CD4-positive, alpha-beta memory T cell (primary cell): ENCODE measurements at regions not wholly inside any gene's neighbourhood (a gene's known extent, or its start where the extent isn't known, plus 50 kb on each side); places are given as distances from the start of the nearest gene placed in this dataset.

Source experiments
- CTCF ChIA-PET: fragments of 350-600 bp; sonication (Branson Sonifier 250); formaldehyde crosslinking; loops from one replicate; lab custom pipeline; 2021; ENCODE audit warnings: inconsistent platforms; ENCODE audit not compliant: partially characterized antibody; lab: Charles Lee
- POLR2A ChIA-PET: fragments of 350-600 bp; sonication (Branson Sonifier 250); formaldehyde crosslinking; loops from one replicate; lab custom pipeline; 2021; ENCODE audit not compliant: partially characterized antibody; lab: Charles Lee
- DNase-seq, 5 donors: peaks; one replicate each; pipeline versions ENCODE4 v3.0.0 to v3.0.0-alpha.2; 2020 to 2022; ENCODE audit warnings: mixed read lengths in 1 of 5
- H3K27ac ChIP-seq: one replicate; pipeline ENCODE4 v1.7.0; 2013; ENCODE audit warnings: low read depth, low read length
- H3K27me3 ChIP-seq: 2 replicates; pipeline ENCODE4 v1.7.0; 2013; ENCODE audit warnings: mild to moderate bottlenecking, low read length, moderate library complexity; ENCODE audit not compliant: insufficient read depth
- H3K36me3 ChIP-seq: 2 replicates; pipeline ENCODE4 v1.7.0; 2013; ENCODE audit warnings: mild to moderate bottlenecking, low read length, moderate library complexity; ENCODE audit not compliant: insufficient read depth
- H3K4me1 ChIP-seq: 2 replicates; pipeline ENCODE4 v1.7.0; 2013; ENCODE audit warnings: mild to moderate bottlenecking, low read length, moderate library complexity; ENCODE audit not compliant: insufficient read depth
- H3K4me3 ChIP-seq, 2 donors: one replicate each; pipeline ENCODE4 v1.7.0; 2013; ENCODE audit warnings: low read length in 2 of 2, mild to moderate bottlenecking in 1 of 2
- H3K9me3 ChIP-seq, 2 donors: one replicate each; pipeline ENCODE4 v1.7.0; 2013; ENCODE audit warnings: low read length in 2 of 2, control low read depth in 1 of 2; ENCODE audit not compliant: control insufficient read depth in 1 of 2
- H3K27ac Mint-ChIP-seq, 7 donors: one replicate each; pipeline ENCODE4 v1.8.0; 2020 to 2021; ENCODE audit warnings: mixed read lengths in 7 of 7, mild to moderate bottlenecking in 6 of 7, inconsistent platforms in 3 of 7, moderate library complexity in 3 of 7
- H3K27me3 Mint-ChIP-seq, 2 donors: one replicate each; pipeline ENCODE4 v1.8.0; 2020 to 2021; ENCODE audit warnings: mixed read lengths in 2 of 2
- H3K36me3 Mint-ChIP-seq, 2 donors: one replicate each; pipeline ENCODE4 v1.8.0; 2020 to 2021; ENCODE audit warnings: mixed read lengths in 2 of 2, inconsistent platforms in 1 of 2, mild to moderate bottlenecking in 1 of 2
- H3K4me1 Mint-ChIP-seq, 4 donors: one replicate each; pipeline ENCODE4 v1.8.0; 2020 to 2021; ENCODE audit warnings: mixed read lengths in 4 of 4, mild to moderate bottlenecking in 1 of 4
- H3K4me3 Mint-ChIP-seq, 8 donors: one replicate each; pipeline ENCODE4 v1.8.0; 2020 to 2021; ENCODE audit warnings: mixed read lengths in 8 of 8, mild to moderate bottlenecking in 7 of 8, moderate library complexity in 6 of 8, inconsistent platforms in 3 of 8
- H3K9me3 Mint-ChIP-seq, 8 donors: one replicate each; pipeline ENCODE4 v1.8.0; 2020 to 2021; ENCODE audit warnings: mixed read lengths in 8 of 8, mild to moderate bottlenecking in 5 of 8, inconsistent platforms in 3 of 8, moderate library complexity in 1 of 8
- intact Hi-C: fragments of 100-400 bp; cut with micrococcal nuclease; formaldehyde crosslinking; loops from one replicate; pipeline ENCODE4 v1.15.1; 2023

DNA sequence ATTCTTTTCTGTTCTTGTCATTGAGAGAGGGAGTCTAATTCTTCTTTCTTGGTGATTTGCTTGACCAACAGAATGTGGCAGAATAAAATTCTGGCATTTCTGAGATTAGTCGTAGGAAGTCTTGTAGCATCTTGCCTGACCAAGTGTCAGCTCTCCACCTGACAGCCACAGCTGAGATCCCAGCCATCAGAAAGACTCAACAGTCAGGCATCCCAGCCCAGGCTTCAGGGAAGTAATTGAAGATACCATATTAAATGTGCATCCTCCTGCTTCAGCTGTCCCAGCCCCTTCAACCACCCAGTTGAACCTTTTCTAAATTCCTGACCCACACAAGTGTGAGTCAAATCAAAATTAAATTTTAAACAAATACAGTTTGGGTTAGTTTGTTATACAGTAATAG is 208.3 kb downstream of the PIK3C3 start:
- Histone ChIP-seq H3K36me3 (no peaks in the 10 kb centered on the region), H3K4me3 (no peak overlapping the region), H3K27me3 (no peaks in the 10 kb centered on the region), H3K27ac (no peak overlapping the region), H3K9me3 (no peaks in the 10 kb centered on the region), H3K4me1 (no peaks in the 10 kb centered on the region)
- intact Hi-C loops: no loop called here
- H3K27ac Mint-ChIP-seq: no peak overlapping the region
- H3K36me3 Mint-ChIP-seq: no peaks in the 10 kb centered on the region
- H3K9me3 Mint-ChIP-seq: peaks cover 0 to 3% (median 0%) of the 10 kb centered on the region in 8 donors
- ChIA-PET CTCF (no interaction called here), POLR2A (no interaction called here)
- no peaks in the 10 kb centered on the region for H3K27me3 Mint-ChIP-seq
- no peak overlapping the region for H3K4me3 Mint-ChIP-seq
- H3K4me1 Mint-ChIP-seq: no peaks in the 10 kb centered on the region
- no peak for DNase-seq

DNA sequence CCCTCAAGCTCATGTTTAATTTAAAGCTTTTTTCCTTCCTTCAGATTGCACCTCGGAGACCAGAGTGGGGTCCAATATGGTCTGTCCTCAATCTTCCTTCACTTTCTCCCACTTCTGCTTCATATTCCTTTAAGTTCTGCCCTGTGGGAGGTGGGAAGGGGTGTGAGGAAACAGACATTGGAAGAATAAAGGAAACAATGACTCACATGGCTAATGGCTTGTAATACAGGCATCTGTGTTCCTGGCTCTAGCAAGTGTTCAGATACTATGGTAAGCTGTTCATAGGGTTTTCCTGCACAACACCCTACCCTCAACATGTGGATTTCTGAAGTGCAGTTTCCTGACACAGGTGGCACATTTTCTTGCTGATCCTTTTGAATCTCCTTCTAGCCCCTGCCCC is 209.5 kb downstream of the PIK3C3 start:
- no peaks in the 10 kb centered on the region for H3K4me1 Mint-ChIP-seq
- Histone ChIP-seq H3K36me3 (no peaks in the 10 kb centered on the region), H3K27me3 (no peaks in the 10 kb centered on the region), H3K4me3 (no peak overlapping the region), H3K4me1 (no peaks in the 10 kb centered on the region), H3K27ac (no peak overlapping the region), H3K9me3 (no peaks in the 10 kb centered on the region)
- peaks cover 0 to 3% (median 0%) of the 10 kb centered on the region in 8 donors for H3K9me3 Mint-ChIP-seq
- no peaks in the 10 kb centered on the region for H3K36me3 Mint-ChIP-seq
- DNase-seq: no peak
- H3K27me3 Mint-ChIP-seq: no peaks in the 10 kb centered on the region
- no peak overlapping the region for H3K4me3 Mint-ChIP-seq
- ChIA-PET POLR2A (interaction anchor here (0.9 kb wide), 1 partner anchor 9 kb away, joined by 3 read pairs; no protein-coding TSS in a partner anchor), CTCF (no interaction called here)
- no peak overlapping the region for H3K27ac Mint-ChIP-seq
- intact Hi-C loops: no loop called here

DNA sequence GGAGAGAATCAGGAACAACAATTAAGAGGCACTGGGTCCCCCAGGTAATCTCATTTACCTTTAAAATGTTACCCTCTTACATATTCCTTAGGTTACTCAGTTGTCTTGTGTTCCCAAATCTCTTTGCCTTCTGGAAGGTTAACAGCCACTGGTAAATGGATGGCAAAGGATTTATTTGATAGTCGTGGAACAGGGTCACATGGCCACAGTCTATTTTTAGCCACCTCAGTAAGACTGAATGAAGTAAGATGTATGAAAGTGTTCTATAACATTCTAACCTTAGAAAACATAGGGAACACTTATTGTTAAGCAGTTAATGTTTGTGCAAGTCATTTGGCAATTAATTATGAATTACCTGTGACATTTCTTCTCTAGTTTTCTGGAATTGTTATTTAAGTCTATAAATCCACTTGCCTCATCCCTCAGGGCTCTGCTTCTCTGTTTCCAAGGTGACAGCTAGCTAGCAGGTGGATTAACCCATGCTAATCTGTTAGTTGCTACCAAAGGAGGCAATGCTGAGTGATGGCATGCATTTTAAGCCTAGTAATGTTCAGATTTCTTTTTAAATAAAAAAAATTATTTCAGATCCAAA is 211.0 kb downstream of the PIK3C3 start:
- ChIA-PET POLR2A (no interaction called here), CTCF (no interaction called here)
- Histone ChIP-seq H3K27ac (no peak overlapping the region), H3K4me3 (no peak overlapping the region), H3K9me3 (no peaks in the 10 kb centered on the region), H3K4me1 (no peaks in the 10 kb centered on the region), H3K27me3 (no peaks in the 10 kb centered on the region), H3K36me3 (no peaks in the 10 kb centered on the region)
- Mint-ChIP-seq H3K36me3 (no peaks in the 10 kb centered on the region), H3K4me3 (no peak overlapping the region), H3K27me3 (no peaks in the 10 kb centered on the region), H3K27ac (no peak overlapping the region), H3K9me3 (peaks cover 0 to 3% (median 0%) of the 10 kb centered on the region in 8 donors), H3K4me1 (no peaks in the 10 kb centered on the region)
- intact Hi-C loops: no loop called here
- DNase-seq: no peak

DNA sequence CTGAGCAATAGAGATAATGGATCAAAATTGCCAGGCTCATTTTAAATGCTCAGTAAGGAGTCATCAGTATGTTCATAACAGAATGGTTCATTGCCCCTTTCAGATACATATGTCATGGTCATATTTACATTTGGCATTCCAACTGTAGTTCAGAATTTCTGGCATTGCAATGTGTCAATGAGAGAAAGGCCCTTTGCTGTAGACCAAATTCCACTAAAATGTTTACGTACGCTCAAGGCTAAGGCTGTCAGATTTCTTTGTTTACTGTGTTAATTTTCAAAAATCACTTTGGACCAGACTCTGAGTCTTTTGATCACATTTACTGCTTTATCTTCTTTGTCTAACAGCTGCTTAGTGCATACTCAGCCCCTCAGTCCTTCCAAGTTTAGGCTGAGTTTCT is 213.5 kb downstream of the PIK3C3 start:
- ChIA-PET CTCF (no interaction called here), POLR2A (no interaction called here)
- no peaks in the 10 kb centered on the region for H3K27me3 Mint-ChIP-seq
- H3K4me3 Mint-ChIP-seq: no peak overlapping the region
- intact Hi-C loops: no loop called here
- H3K36me3 Mint-ChIP-seq: no peaks in the 10 kb centered on the region
- Histone ChIP-seq H3K27ac (no peak overlapping the region), H3K9me3 (no peaks in the 10 kb centered on the region), H3K27me3 (no peaks in the 10 kb centered on the region), H3K4me1 (no peaks in the 10 kb centered on the region), H3K4me3 (no peak overlapping the region), H3K36me3 (no peaks in the 10 kb centered on the region)
- DNase-seq: no peak
- peaks cover 0 to 3% (median 0%) of the 10 kb centered on the region in 8 donors for H3K9me3 Mint-ChIP-seq
- H3K4me1 Mint-ChIP-seq: no peaks in the 10 kb centered on the region
- no peak overlapping the region for H3K27ac Mint-ChIP-seq

DNA sequence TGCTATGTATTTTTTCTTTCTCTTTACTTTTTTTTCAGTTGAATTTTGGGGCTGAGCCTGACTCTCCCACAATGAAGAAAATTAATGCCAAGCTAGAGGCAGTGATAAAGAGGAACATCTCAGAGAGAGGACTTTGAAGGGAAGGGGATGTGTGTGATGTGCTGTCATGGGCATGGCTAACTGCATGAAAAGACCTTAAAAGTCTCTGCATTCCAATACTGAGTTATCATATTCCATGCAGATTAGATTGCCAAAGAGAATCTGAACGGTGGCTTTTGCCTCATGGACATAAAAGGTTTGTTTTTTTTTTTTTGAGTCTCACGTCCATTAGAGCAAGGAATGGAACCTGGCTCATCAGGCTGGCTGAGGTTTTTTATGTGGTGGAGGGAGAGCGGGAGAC is 213.9 kb downstream of the PIK3C3 start:
- Mint-ChIP-seq H3K4me1 (no peaks in the 10 kb centered on the region), H3K27me3 (no peaks in the 10 kb centered on the region), H3K36me3 (no peaks in the 10 kb centered on the region), H3K9me3 (peaks cover 0 to 3% (median 0%) of the 10 kb centered on the region in 8 donors), H3K4me3 (no peak overlapping the region), H3K27ac (no peak overlapping the region)
- DNase-seq: no peak
- H3K27ac ChIP-seq: no peak overlapping the region
- H3K4me3 ChIP-seq: no peak overlapping the region
- intact Hi-C loops: no loop called here
- no peaks in the 10 kb centered on the region for H3K27me3 ChIP-seq
- no peaks in the 10 kb centered on the region for H3K36me3 ChIP-seq
- CTCF ChIA-PET: no interaction called here
- H3K4me1 ChIP-seq: no peaks in the 10 kb centered on the region
- POLR2A ChIA-PET: no interaction called here
- no peaks in the 10 kb centered on the region for H3K9me3 ChIP-seq

DNA sequence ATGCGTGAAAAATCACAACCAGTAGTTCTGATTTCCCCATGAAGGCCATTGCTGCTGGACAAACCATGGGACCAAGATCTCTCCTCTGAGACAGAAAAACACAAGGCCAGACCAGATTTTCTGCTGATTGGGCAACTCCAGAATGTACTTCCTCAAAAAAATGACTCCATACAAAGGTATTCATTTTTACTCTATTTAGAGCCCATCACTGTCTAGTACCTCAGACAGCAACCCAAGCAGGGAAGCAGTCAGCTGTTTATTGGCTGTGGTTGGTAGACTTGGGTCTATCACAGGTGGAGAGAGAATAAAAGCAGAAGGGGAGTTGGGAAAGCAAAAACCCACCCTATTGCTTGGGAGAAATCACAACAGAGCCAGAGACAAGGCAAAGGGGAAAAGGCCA is 219.9 kb downstream of the PIK3C3 start:
- H3K36me3 Mint-ChIP-seq: no peaks in the 10 kb centered on the region
- Histone ChIP-seq H3K27ac (no peak overlapping the region), H3K27me3 (no peaks in the 10 kb centered on the region), H3K9me3 (no peaks in the 10 kb centered on the region), H3K4me1 (no peaks in the 10 kb centered on the region), H3K4me3 (no peak overlapping the region), H3K36me3 (no peaks in the 10 kb centered on the region)
- no peaks in the 10 kb centered on the region for H3K27me3 Mint-ChIP-seq
- CTCF ChIA-PET: no interaction called here
- H3K4me3 Mint-ChIP-seq: no peak overlapping the region
- H3K9me3 Mint-ChIP-seq: peaks cover 0 to 1% (median 0%) of the 10 kb centered on the region in 8 donors
- no peak overlapping the region for H3K27ac Mint-ChIP-seq
- POLR2A ChIA-PET: no interaction called here
- DNase-seq: no peak
- no peaks in the 10 kb centered on the region for H3K4me1 Mint-ChIP-seq
- intact Hi-C loops: no loop called here

DNA sequence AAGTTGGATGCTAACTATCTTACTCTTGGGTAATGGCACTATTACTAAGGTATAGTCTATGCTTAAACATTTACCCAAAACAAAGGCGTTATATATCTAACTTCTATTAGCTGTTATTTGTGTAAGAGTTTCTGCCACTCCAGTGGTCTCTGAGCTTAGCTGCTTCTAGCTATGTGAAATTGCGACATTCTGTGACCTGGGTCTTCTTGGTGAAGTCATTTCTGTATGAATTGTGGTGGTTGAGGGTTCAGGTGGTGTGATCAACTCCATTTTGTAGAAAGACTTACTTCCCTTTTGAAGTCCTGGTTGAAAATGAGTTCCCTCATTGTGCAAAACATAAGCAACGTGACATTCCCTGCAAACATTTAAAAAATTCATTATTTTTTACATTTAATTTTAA is 221.6 kb downstream of the PIK3C3 start:
- DNase-seq: no peak
- CTCF ChIA-PET: no interaction called here
- H3K27me3 Mint-ChIP-seq: no peaks in the 10 kb centered on the region
- Histone ChIP-seq H3K4me1 (no peaks in the 10 kb centered on the region), H3K36me3 (no peaks in the 10 kb centered on the region), H3K4me3 (no peak overlapping the region), H3K27ac (no peak overlapping the region), H3K9me3 (no peaks in the 10 kb centered on the region), H3K27me3 (no peaks in the 10 kb centered on the region)
- H3K9me3 Mint-ChIP-seq: no peaks in the 10 kb centered on the region
- H3K27ac Mint-ChIP-seq: no peak overlapping the region
- intact Hi-C loops: no loop called here
- no peak overlapping the region for H3K4me3 Mint-ChIP-seq
- H3K36me3 Mint-ChIP-seq: no peaks in the 10 kb centered on the region
- no peaks in the 10 kb centered on the region for H3K4me1 Mint-ChIP-seq
- POLR2A ChIA-PET: no interaction called here

DNA sequence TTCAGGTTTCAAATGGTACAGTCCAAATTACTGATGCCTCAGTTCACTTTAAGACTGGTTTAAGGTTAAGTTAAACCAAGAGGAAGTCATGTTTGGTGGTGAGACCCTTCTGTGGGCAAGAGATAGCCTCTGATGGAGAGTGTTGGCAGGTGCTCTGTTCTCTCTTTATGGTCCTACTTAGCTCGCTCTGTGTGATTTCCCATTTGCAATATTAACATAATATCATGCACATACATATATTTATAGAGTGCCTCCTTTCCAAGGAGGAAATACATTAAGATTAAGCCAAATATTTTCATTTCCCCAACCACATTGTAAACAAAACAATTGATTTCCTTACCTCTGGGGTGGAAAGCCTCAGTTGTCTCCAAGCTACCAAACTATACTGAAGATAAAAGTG is 222.4 kb downstream of the PIK3C3 start:
- H3K4me1 Mint-ChIP-seq: no peaks in the 10 kb centered on the region
- CTCF ChIA-PET: no interaction called here
- H3K27me3 Mint-ChIP-seq: no peaks in the 10 kb centered on the region
- Histone ChIP-seq H3K4me1 (no peaks in the 10 kb centered on the region), H3K27ac (no peak overlapping the region), H3K4me3 (no peak overlapping the region), H3K27me3 (no peaks in the 10 kb centered on the region), H3K36me3 (no peaks in the 10 kb centered on the region), H3K9me3 (no peaks in the 10 kb centered on the region)
- POLR2A ChIA-PET: no interaction called here
- no peaks in the 10 kb centered on the region for H3K9me3 Mint-ChIP-seq
- intact Hi-C loops: no loop called here
- H3K36me3 Mint-ChIP-seq: no peaks in the 10 kb centered on the region
- no peak for DNase-seq
- H3K27ac Mint-ChIP-seq: no peak overlapping the region
- no peak overlapping the region for H3K4me3 Mint-ChIP-seq
